ENCODE measurements at regions not wholly inside any gene's neighbourhood (a gene's known extent, or its start where the extent isn't known, plus 50 kb on each side); places are given as distances from the start of the nearest gene placed in this dataset.

DNA sequence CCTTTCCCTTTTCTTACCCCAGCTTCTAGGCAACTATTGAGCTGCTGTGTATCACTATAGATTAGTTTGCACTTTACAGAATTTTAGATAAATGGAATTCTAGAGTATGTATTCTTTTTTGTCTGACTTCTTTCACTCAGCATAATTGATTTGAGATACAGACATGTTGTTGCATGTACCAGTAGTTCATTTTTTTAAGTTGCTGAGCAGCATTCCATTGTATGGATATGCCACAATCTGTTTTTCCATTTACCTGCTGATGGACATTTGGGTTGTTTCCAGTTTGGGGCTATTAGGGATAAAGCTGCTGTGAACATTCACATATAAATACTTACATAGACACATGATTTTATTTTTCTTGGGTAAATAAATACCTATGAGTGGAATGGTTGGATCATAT lies 135.7 kb downstream of the IGF1 start:
- Histone ChIP-seq H3K27ac (no peak overlapping the region), H3K27me3 (replicated peaks in 1 of 7) (no peaks in the 10 kb centered on the region), H3K4me1 (no peaks in the 10 kb centered on the region), H3K36me3 (no peaks in the 10 kb centered on the region), H3K4me3 (no peak overlapping the region), H3K9me3 (peaks cover 0 to 10% (median 0%) of the 10 kb centered on the region in 8 donors)
- intact Hi-C loops (cut with DNase I; ENCODE audit: low total_unique reads) = no loop called here
- TF ChIP-seq POLR2AphosphoS5 (IDR thresholded peaks at IDR 0.05) = no peak
- no peak for DNase-seq

DNA sequence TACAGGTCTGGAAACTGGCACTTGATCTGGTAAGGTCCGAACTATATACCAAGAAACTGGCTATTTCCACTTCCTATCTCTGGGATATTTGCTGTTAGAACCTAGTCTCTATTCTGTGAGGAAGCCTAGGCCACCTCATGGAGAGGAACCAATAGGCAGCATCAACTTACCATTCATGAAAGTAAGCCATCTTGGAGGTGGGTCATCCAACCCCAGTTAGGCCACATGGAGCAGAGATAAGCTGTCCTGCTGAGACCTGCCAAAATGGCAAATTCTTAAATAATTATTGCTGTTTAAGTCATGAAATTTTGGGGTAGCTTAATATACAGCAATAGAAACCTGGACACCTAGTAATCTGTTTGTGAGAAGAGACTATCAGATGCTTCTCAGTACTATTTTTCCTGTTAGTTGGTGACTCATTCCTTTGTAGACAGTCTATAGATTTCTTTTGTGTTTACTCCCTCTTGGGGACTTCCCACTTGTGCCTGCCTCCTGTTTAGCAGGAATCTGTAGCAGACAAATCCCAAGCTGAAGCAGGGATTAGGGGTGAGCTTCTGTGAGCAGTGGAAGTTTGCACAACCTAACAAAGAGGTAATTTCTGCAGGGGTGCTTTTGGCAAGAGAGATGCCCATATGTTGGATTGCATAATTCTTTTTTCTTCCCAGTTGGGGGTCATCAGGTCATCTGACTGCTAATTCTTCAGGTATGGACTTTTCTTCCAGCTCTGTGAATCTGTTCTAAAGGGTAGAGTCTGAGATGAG lies 136.8 kb downstream of the IGF1 start:
- TF ChIP-seq, protein P1, sequence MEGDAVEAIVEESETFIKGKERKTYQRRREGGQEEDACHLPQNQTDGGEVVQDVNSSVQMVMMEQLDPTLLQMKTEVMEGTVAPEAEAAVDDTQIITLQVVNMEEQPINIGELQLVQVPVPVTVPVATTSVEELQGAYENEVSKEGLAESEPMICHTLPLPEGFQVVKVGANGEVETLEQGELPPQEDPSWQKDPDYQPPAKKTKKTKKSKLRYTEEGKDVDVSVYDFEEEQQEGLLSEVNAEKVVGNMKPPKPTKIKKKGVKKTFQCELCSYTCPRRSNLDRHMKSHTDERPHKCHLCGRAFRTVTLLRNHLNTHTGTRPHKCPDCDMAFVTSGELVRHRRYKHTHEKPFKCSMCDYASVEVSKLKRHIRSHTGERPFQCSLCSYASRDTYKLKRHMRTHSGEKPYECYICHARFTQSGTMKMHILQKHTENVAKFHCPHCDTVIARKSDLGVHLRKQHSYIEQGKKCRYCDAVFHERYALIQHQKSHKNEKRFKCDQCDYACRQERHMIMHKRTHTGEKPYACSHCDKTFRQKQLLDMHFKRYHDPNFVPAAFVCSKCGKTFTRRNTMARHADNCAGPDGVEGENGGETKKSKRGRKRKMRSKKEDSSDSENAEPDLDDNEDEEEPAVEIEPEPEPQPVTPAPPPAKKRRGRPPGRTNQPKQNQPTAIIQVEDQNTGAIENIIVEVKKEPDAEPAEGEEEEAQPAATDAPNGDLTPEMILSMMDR (IDR thresholded peaks at IDR 0.05 in 8 of 11, conservative IDR thresholded peaks at IDR 0.05 in 3 of 11) = no peak
- no peak for TF ChIP-seq POLR2A (IDR thresholded peaks at IDR 0.05)

DNA sequence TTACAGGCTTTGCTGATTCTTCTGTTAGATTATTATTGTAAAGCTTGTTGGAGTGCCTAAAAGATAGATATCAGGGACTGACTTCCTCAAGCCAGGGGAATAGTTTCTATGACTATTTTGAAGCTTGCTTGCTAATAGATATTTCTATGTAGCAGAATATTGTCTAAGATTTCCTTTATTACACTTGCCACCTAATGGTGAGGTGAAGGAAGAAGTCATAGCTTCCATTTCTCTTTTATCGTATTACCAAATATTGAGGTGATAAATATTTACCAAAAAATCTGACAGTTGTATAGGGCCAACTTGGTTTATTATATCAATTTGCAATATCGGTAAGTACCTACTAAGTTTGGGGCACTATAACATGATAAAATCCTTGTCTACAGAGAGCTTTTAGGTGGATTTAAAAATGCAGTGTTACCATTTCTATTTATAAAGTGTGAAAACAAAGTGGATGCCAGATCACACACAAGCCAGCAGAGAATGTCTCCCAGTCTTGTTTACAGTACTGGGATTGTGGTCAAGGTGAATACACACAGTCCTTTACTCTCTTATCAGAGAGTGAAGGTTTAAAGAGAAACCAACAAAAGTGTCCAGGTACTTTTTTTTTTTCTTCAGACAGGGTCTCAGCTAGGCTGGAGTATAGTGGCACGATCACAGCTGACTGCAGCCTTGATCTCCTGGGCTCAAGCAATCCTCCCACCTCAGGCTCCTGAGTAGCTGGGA lies 137.9 kb downstream of the IGF1 start:
- Histone ChIP-seq H3K9me3 (peaks cover 0 to 10% (median 0%) of the 10 kb centered on the region in 8 donors), H3K27me3 (replicated peaks in 1 of 7) (no peaks in the 10 kb centered on the region), H3K4me1 (no peaks in the 10 kb centered on the region), H3K27ac (no peak overlapping the region), H3K36me3 (no peaks in the 10 kb centered on the region), H3K4me3 (no peak overlapping the region)
- WGBS, 5 donors = 88 to 97% (median 90%) methylated on average over 3 of the region's 3 CpGs
- no peak for TF ChIP-seq POLR2AphosphoS5 (IDR thresholded peaks at IDR 0.05)
- no peak for TF ChIP-seq POLR2A (IDR thresholded peaks at IDR 0.05)
- TF ChIP-seq, protein P1 (IDR thresholded peaks at IDR 0.05 in 8 of 11, conservative IDR thresholded peaks at IDR 0.05 in 3 of 11) = no peak
- no peak for DNase-seq
- intact Hi-C loops (cut with DNase I; ENCODE audit: low total_unique reads) = no loop called here

More for the DNA sequence above, 136.8 kb downstream of the IGF1 start:
- Histone ChIP-seq H3K27me3 (replicated peaks in 1 of 7) (no peaks in the 10 kb centered on the region), H3K4me1 (no peaks in the 10 kb centered on the region), H3K9me3 (peaks cover 0 to 10% (median 0%) of the 10 kb centered on the region in 8 donors), H3K27ac (no peak overlapping the region), H3K4me3 (no peak overlapping the region), H3K36me3 (no peaks in the 10 kb centered on the region)
- WGBS, 5 donors = 82 to 100% (median 91%) methylated on average over 1 of the region's 1 CpG
- no peak for DNase-seq
- intact Hi-C loops (cut with DNase I; ENCODE audit: low total_unique reads) = no loop called here

DNA sequence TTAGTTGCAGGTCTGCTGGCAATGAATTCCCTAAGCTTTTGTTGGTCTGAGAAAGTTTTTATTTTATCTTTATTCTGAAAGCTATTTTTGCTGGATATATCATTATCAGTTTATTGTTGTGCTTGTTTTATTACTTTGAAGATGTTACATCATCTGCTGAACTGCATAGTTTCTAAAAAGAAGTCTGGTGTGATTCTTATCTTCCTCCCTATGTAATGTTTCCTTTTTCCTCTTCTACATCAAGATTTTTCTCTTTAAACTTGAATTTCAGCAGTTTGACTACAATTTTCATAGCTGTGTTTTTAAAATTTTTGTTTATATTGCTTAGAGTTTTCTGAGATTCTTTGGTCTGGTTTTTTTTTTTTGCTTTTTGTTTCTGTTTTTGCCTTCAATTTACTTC lies 137.1 kb upstream of the PMCH start:
- intact Hi-C loops (cut with DNase I; ENCODE audit: low total_unique reads) = no loop called here
- no peak for DNase-seq
- no peak overlapping the region for H3K4me3 ChIP-seq
- no peak for TF ChIP-seq POLR2AphosphoS5 (IDR thresholded peaks at IDR 0.05)
- TF ChIP-seq, protein P1 (IDR thresholded peaks at IDR 0.05 in 8 of 11, conservative IDR thresholded peaks at IDR 0.05 in 3 of 11) = no peak
- no peaks in the 10 kb centered on the region for H3K36me3 ChIP-seq
- H3K27ac ChIP-seq = no peak overlapping the region
- no peaks in the 10 kb centered on the region for H3K4me1 ChIP-seq
- no peaks in the 10 kb centered on the region for H3K27me3 ChIP-seq (replicated peaks in 1 of 7)
- peaks cover 0 to 7% (median 0%) of the 10 kb centered on the region in 8 donors for H3K9me3 ChIP-seq

Measured in spleen (tissue), 11 donors.